Astrocyte (in vitro differentiated cells and primary cell): ENCODE measurements at regions not wholly inside any gene's neighbourhood (a gene's known extent, or its start where the extent isn't known, plus 50 kb on each side); places are given as distances from the start of the nearest gene placed in this dataset.

Source experiments
- DNase-seq: peaks from one replicate; pipeline ENCODE4 v3.0.0-alpha.2; 2010; ENCODE audit warnings: low read depth
- FAIRE-seq: peaks from 2 replicates; lab custom pipeline; 2011; peaks lifted over from hg19 to GRCh38; lab: Jason Lieb, UNC
- H2AFZ ChIP-seq: 2 replicates; pipeline ENCODE4 v1.6.0; 2012; ENCODE audit warnings: low read depth, low read length, inconsistent platforms
- H3K27ac ChIP-seq: 2 replicates; pipeline ENCODE4 v1.5.1; 2011; ENCODE audit warnings: low read depth, low read length, inconsistent platforms
- H3K27me3 ChIP-seq: 2 replicates; pipeline ENCODE4 v1.6.0; 2011; ENCODE audit warnings: low read length, inconsistent platforms; ENCODE audit not compliant: insufficient read depth
- H3K36me3 ChIP-seq: 2 replicates; pipeline ENCODE4 v1.5.1; 2011; ENCODE audit warnings: low read length, inconsistent platforms; ENCODE audit not compliant: insufficient read depth
- H3K4me1 ChIP-seq: 2 replicates; pipeline ENCODE4 v1.5.1; 2011; ENCODE audit warnings: low read length, inconsistent platforms; ENCODE audit not compliant: insufficient read depth
- H3K4me2 ChIP-seq: 2 replicates; pipeline ENCODE4 v1.6.0; 2012; ENCODE audit warnings: low read length, inconsistent platforms
- H3K4me3 ChIP-seq: 2 replicates; pipeline ENCODE4 v1.5.1; 2011; ENCODE audit warnings: low read depth, mild to moderate bottlenecking, low read length, inconsistent platforms; ENCODE audit not compliant: insufficient read depth
- H3K79me2 ChIP-seq: 2 replicates; pipeline ENCODE4 v1.6.0; 2012; ENCODE audit warnings: mild to moderate bottlenecking, low read length, inconsistent platforms; ENCODE audit not compliant: insufficient read depth
- H3K9ac ChIP-seq: 2 replicates; pipeline ENCODE4 v1.6.0; 2012; ENCODE audit warnings: mild to moderate bottlenecking, low read length, inconsistent platforms
- H3K9me3 ChIP-seq: 2 replicates; pipeline ENCODE4 v1.5.1; 2012; ENCODE audit warnings: low read depth, mild to moderate bottlenecking, low read length, inconsistent platforms; ENCODE audit not compliant: insufficient read depth
- H4K20me1 ChIP-seq: 2 replicates; pipeline ENCODE4 v1.6.0; 2012; ENCODE audit warnings: low read length, inconsistent platforms; ENCODE audit not compliant: insufficient read depth
- H3K27ac Mint-ChIP-seq: one replicate; pipeline ENCODE4 v1.8.0; 2021; ENCODE audit warnings: mild to moderate bottlenecking, mixed read lengths; ENCODE audit not compliant: unreplicated experiment
- H3K27me3 Mint-ChIP-seq: one replicate; pipeline ENCODE4 v1.8.0; 2021; ENCODE audit warnings: low read depth, mixed read lengths; ENCODE audit not compliant: unreplicated experiment
- H3K36me3 Mint-ChIP-seq: one replicate; pipeline ENCODE4 v1.8.0; 2021; ENCODE audit warnings: low read depth, mixed read lengths; ENCODE audit not compliant: unreplicated experiment
- H3K4me1 Mint-ChIP-seq: one replicate; pipeline ENCODE4 v1.8.0; 2021; ENCODE audit warnings: low read depth, mixed read lengths; ENCODE audit not compliant: unreplicated experiment
- H3K4me3 Mint-ChIP-seq: one replicate; pipeline ENCODE4 v1.8.0; 2021; ENCODE audit warnings: mild to moderate bottlenecking, moderate library complexity, mixed read lengths; ENCODE audit not compliant: unreplicated experiment
- H3K9me3 Mint-ChIP-seq: one replicate; pipeline ENCODE4 v1.8.0; 2021; ENCODE audit warnings: mild to moderate bottlenecking, mixed read lengths; ENCODE audit not compliant: unreplicated experiment
- CTCF ChIP-seq: IDR thresholded peaks from 2 replicates; pipeline ENCODE4 v1.5.1; 2011; ENCODE audit warnings: low read depth, mild to moderate bottlenecking, inconsistent platforms, low read length, moderate library complexity; ENCODE audit not compliant: insufficient read depth
- EZH2 ChIP-seq: IDR thresholded peaks from 2 replicates; pipeline ENCODE4 v1.6.1; 2012; ENCODE audit warnings: mild to moderate bottlenecking, low read length, inconsistent platforms; ENCODE audit not compliant: insufficient read depth

GRCh38 chr12:89082370-89082753 lies 269.9 kb downstream of the DUSP6 start:
- Histone ChIP-seq H4K20me1 (no peaks in the 10 kb centered on the region), H3K27me3 (no peaks in the 10 kb centered on the region), H3K36me3 (no peaks in the 10 kb centered on the region), H3K4me3 (no peak overlapping the region), H3K79me2 (no peaks in the 10 kb centered on the region), H3K27ac (no peak overlapping the region), H3K4me1 (peaks cover 15% of the 10 kb centered on the region), H3K4me2 (no peak overlapping the region), H3K9me3 (no peaks in the 10 kb centered on the region), H3K9ac (no peak overlapping the region), H2AFZ (no peak overlapping the region)
- FAIRE-seq, result peak; percentile 45
- peaks cover 6% of the 10 kb centered on the region for H3K4me1 Mint-ChIP-seq
- H3K4me3 Mint-ChIP-seq, result no peak overlapping the region
- H3K36me3 Mint-ChIP-seq, result no peaks in the 10 kb centered on the region
- H3K27me3 Mint-ChIP-seq, result no peaks in the 10 kb centered on the region
- no peak overlapping the region for H3K27ac Mint-ChIP-seq
- no peaks in the 10 kb centered on the region for H3K9me3 Mint-ChIP-seq
- DNase-seq, result no peak
- TF ChIP-seq CTCF, result no peak
- no peak for TF ChIP-seq EZH2

GRCh38 chr12:89081719-89082369 lies 270.5 kb downstream of the DUSP6 start:
- Mint-ChIP-seq H3K27me3 (no peaks in the 10 kb centered on the region), H3K9me3 (no peaks in the 10 kb centered on the region), H3K4me1 (peaks cover 6% of the 10 kb centered on the region), H3K4me3 (no peak overlapping the region), H3K27ac (no peak overlapping the region), H3K36me3 (no peaks in the 10 kb centered on the region)
- H3K36me3 ChIP-seq, result no peaks in the 10 kb centered on the region
- H3K4me1 ChIP-seq, result peaks cover 15% of the 10 kb centered on the region
- H3K27ac ChIP-seq, result no peak overlapping the region
- H3K4me2 ChIP-seq, result no peak overlapping the region
- TF ChIP-seq CTCF (no peak), EZH2 (no peak)
- H2AFZ ChIP-seq, result no peak overlapping the region
- no peaks in the 10 kb centered on the region for H4K20me1 ChIP-seq
- no peak overlapping the region for H3K9ac ChIP-seq
- DNase-seq (no peak), FAIRE-seq (no peak)
- H3K27me3 ChIP-seq, result no peaks in the 10 kb centered on the region
- H3K79me2 ChIP-seq, result no peaks in the 10 kb centered on the region
- H3K9me3 ChIP-seq, result no peaks in the 10 kb centered on the region
- no peak overlapping the region for H3K4me3 ChIP-seq

- no peak overlapping the region for H3K9ac ChIP-seq
- no peak overlapping the region for H3K4me3 Mint-ChIP-seq
These were observed 271.4 kb downstream of the DUSP6 start for GRCh38 chr12:89080793-89081465.

More at GRCh38 chr12:89080793-89081465, 271.4 kb downstream of the DUSP6 start:
- FAIRE-seq (no peak), DNase-seq (no peak)
- peaks cover 15% of the 10 kb centered on the region for H3K4me1 ChIP-seq
- H3K27me3 Mint-ChIP-seq, result no peaks in the 10 kb centered on the region
- TF ChIP-seq EZH2 (no peak), CTCF (no peak)
- no peak overlapping the region for H3K27ac Mint-ChIP-seq
- H3K27me3 ChIP-seq, result no peaks in the 10 kb centered on the region
- no peak overlapping the region for H3K4me3 ChIP-seq
- peaks cover 10% of the 10 kb centered on the region for H3K4me1 Mint-ChIP-seq
- H2AFZ ChIP-seq, result no peak overlapping the region
- no peaks in the 10 kb centered on the region for H3K9me3 Mint-ChIP-seq
- no peaks in the 10 kb centered on the region for H4K20me1 ChIP-seq
- H3K4me2 ChIP-seq, result no peak overlapping the region
- no peaks in the 10 kb centered on the region for H3K36me3 ChIP-seq
- no peaks in the 10 kb centered on the region for H3K36me3 Mint-ChIP-seq
- H3K27ac ChIP-seq, result no peak overlapping the region
- no peaks in the 10 kb centered on the region for H3K79me2 ChIP-seq
- no peaks in the 10 kb centered on the region for H3K9me3 ChIP-seq
